ENCODE measurements at regions not wholly inside any gene's neighbourhood (a gene's known extent, or its start where the extent isn't known, plus 50 kb on each side); places are given as distances from the start of the nearest gene placed in this dataset.
"Not testable (repeated sequence)": the region's sequence is repeated elsewhere in the genome, so short reads cannot be mapped to it uniquely, and the experiment has no call there.

GRCh38 chr5:19264821-19265220 lies 723.2 kb downstream of the CDH18 start:
- ChIA-PET CTCF (no interaction called here), POLR2A (no interaction called here)
- no peaks in the 10 kb centered on the region for H3K27me3 Mint-ChIP-seq
- intact Hi-C loops (cut with micrococcal nuclease) = no loop called here
- no peaks in the 10 kb centered on the region for H3K36me3 Mint-ChIP-seq (ENCODE audit: low read depth)
- H3K27ac Mint-ChIP-seq = no peak overlapping the region
- no peaks in the 10 kb centered on the region for H3K4me1 Mint-ChIP-seq
- DNase-seq (no peak), ATAC-seq (ENCODE audit: low read depth) (no peak)
- H3K9me3 Mint-ChIP-seq = no peaks in the 10 kb centered on the region
- no peak for TF ChIP-seq CTCF (IDR thresholded peaks at IDR 0.05)
- H3K4me3 Mint-ChIP-seq = no peak overlapping the region

- ATAC-seq (ENCODE audit: low read depth) (no peak), DNase-seq (no peak)
- no peak overlapping the region for H3K27ac Mint-ChIP-seq
- no peak for TF ChIP-seq CTCF (IDR thresholded peaks at IDR 0.05)
- H3K36me3 Mint-ChIP-seq (ENCODE audit: low read depth) = no peaks in the 10 kb centered on the region
- intact Hi-C loops (cut with micrococcal nuclease) = no loop called here
- no peaks in the 10 kb centered on the region for H3K9me3 Mint-ChIP-seq
- H3K4me3 Mint-ChIP-seq = no peak overlapping the region
- no peaks in the 10 kb centered on the region for H3K4me1 Mint-ChIP-seq
- POLR2A ChIA-PET = no interaction called here
- CTCF ChIA-PET = no interaction called here
- H3K27me3 Mint-ChIP-seq = no peaks in the 10 kb centered on the region
These were observed 721.2 kb downstream of the CDH18 start for GRCh38 chr5:19266791-19267190.

GRCh38 chr5:19270153-19270552 lies 717.8 kb downstream of the CDH18 start:
- Mint-ChIP-seq H3K36me3 (ENCODE audit: low read depth) (no peaks in the 10 kb centered on the region), H3K4me3 (no peak overlapping the region), H3K9me3 (no peaks in the 10 kb centered on the region), H3K4me1 (no peaks in the 10 kb centered on the region), H3K27me3 (no peaks in the 10 kb centered on the region), H3K27ac (no peak overlapping the region)
- CTCF ChIA-PET = no interaction called here
- TF ChIP-seq CTCF (IDR thresholded peaks at IDR 0.05) = no peak
- POLR2A ChIA-PET = no interaction called here
- DNase-seq = no peak
- intact Hi-C loops (cut with micrococcal nuclease) = no loop called here
- ATAC-seq (ENCODE audit: low read depth) = no peak

- intact Hi-C loops (cut with micrococcal nuclease) = no loop called here
- ChIA-PET POLR2A (no interaction called here), CTCF (no interaction called here)
- TF ChIP-seq CTCF (IDR thresholded peaks at IDR 0.05) = no peak
- Mint-ChIP-seq H3K9me3 (peaks cover 3% of the 10 kb centered on the region), H3K27me3 (no peaks in the 10 kb centered on the region), H3K36me3 (ENCODE audit: low read depth) (no peaks in the 10 kb centered on the region), H3K4me3 (no peak overlapping the region), H3K4me1 (no peaks in the 10 kb centered on the region), H3K27ac (no peak overlapping the region)
- DNase-seq = no peak
- no peak for ATAC-seq (ENCODE audit: low read depth)
These were observed 713.4 kb downstream of the CDH18 start for GRCh38 chr5:19274578-19274977.

GRCh38 chr5:19285286-19285685 lies 702.7 kb downstream of the CDH18 start:
- H3K4me1 Mint-ChIP-seq = no peaks in the 10 kb centered on the region
- ChIA-PET POLR2A (no interaction called here), CTCF (no interaction called here)
- H3K36me3 Mint-ChIP-seq (ENCODE audit: low read depth) = no peaks in the 10 kb centered on the region
- DNase-seq = no peak
- H3K27ac Mint-ChIP-seq = no peak overlapping the region
- peaks cover 5% of the 10 kb centered on the region for H3K9me3 Mint-ChIP-seq
- intact Hi-C loops (cut with micrococcal nuclease) = no loop called here
- ATAC-seq (ENCODE audit: low read depth) = no peak
- no peak overlapping the region for H3K4me3 Mint-ChIP-seq
- H3K27me3 Mint-ChIP-seq = no peaks in the 10 kb centered on the region
- TF ChIP-seq CTCF (IDR thresholded peaks at IDR 0.05) = no peak

GRCh38 chr5:19287548-19288277 lies 700.3 kb downstream of the CDH18 start:
- H3K27me3 Mint-ChIP-seq; DNase-seq; CTCF ChIA-PET; H3K9me3 Mint-ChIP-seq; POLR2A ChIA-PET; H3K36me3 Mint-ChIP-seq (ENCODE audit: low read depth); H3K27ac Mint-ChIP-seq; intact Hi-C loops (cut with micrococcal nuclease); H3K4me3 Mint-ChIP-seq; ATAC-seq (ENCODE audit: low read depth); H3K4me1 Mint-ChIP-seq: not testable (repeated sequence)

- H3K9me3 Mint-ChIP-seq; POLR2A ChIA-PET; H3K4me1 Mint-ChIP-seq; H3K4me3 Mint-ChIP-seq; CTCF ChIA-PET; intact Hi-C loops (cut with micrococcal nuclease); H3K27ac Mint-ChIP-seq; H3K27me3 Mint-ChIP-seq; H3K36me3 Mint-ChIP-seq (ENCODE audit: low read depth); ATAC-seq (ENCODE audit: low read depth); DNase-seq: not testable (repeated sequence)
These were observed 699.7 kb downstream of the CDH18 start for GRCh38 chr5:19288311-19288710.

Data from activated B cell treated with CpG ODN at 0.5 μM for 24 hours (primary cell).